ENCODE measurements at regions not wholly inside any gene's neighbourhood (a gene's known extent, or its start where the extent isn't known, plus 50 kb on each side); places are given as distances from the start of the nearest gene placed in this dataset.

DNA sequence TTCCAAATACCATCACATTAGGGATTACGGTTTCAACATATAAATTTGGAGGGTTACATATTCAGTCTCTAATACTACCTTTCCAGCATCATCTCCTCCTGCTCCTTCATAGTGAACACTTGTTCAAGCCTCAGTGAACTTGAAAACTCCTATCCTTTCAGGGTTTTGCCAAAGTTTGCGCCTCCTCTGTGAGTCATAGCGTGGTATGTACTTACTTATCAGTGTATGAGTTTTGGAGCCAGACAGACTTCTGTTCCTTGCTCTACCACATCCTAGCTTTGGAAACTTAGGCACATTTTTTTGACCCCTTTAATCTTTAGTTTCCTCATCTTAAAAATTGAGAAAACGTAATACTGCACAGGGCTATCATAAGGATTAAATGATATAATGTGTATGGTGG is 160.1 kb upstream of the ZC3H12C start:
- Histone ChIP-seq H3K27ac (no peak overlapping the region), H3K9me3 (ENCODE audit: low read depth) (no peaks in the 10 kb centered on the region), H3K79me2 (ENCODE audit: low read depth) (no peaks in the 10 kb centered on the region), H3K4me1 (no peaks in the 10 kb centered on the region), H4K20me1 (ENCODE audit: low read depth) (no peaks in the 10 kb centered on the region), H3K9ac (no peak overlapping the region), H2AFZ (replicated peaks) (no peak overlapping the region), H3K36me3 (no peaks in the 10 kb centered on the region), H3F3A (ENCODE audit: low read depth) (no peaks in the 10 kb centered on the region), H3K4me2 (no peak overlapping the region), H3K4me3 (no peak overlapping the region), H3K27me3 (no peaks in the 10 kb centered on the region)
- Mint-ChIP-seq H3K27me3 (ENCODE audit: insufficient read depth, low read depth) (no peaks in the 10 kb centered on the region), H3K4me1 (no peaks in the 10 kb centered on the region), H3K4me3 (no peak overlapping the region), H3K27ac (no peak overlapping the region), H3K9me3 (no peaks in the 10 kb centered on the region), H3K36me3 (no peaks in the 10 kb centered on the region)
- DNase-seq (ENCODE audit: low spot score), result no peak
- no peak for TF ChIP-seq EZH2 (IDR thresholded peaks at IDR 0.05)
- TF ChIP-seq, protein P1, sequence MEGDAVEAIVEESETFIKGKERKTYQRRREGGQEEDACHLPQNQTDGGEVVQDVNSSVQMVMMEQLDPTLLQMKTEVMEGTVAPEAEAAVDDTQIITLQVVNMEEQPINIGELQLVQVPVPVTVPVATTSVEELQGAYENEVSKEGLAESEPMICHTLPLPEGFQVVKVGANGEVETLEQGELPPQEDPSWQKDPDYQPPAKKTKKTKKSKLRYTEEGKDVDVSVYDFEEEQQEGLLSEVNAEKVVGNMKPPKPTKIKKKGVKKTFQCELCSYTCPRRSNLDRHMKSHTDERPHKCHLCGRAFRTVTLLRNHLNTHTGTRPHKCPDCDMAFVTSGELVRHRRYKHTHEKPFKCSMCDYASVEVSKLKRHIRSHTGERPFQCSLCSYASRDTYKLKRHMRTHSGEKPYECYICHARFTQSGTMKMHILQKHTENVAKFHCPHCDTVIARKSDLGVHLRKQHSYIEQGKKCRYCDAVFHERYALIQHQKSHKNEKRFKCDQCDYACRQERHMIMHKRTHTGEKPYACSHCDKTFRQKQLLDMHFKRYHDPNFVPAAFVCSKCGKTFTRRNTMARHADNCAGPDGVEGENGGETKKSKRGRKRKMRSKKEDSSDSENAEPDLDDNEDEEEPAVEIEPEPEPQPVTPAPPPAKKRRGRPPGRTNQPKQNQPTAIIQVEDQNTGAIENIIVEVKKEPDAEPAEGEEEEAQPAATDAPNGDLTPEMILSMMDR (IDR thresholded peaks at IDR 0.05), result no peak
- no peak for TF ChIP-seq EZH2phosphoT487 (IDR thresholded peaks at IDR 0.05)

DNA sequence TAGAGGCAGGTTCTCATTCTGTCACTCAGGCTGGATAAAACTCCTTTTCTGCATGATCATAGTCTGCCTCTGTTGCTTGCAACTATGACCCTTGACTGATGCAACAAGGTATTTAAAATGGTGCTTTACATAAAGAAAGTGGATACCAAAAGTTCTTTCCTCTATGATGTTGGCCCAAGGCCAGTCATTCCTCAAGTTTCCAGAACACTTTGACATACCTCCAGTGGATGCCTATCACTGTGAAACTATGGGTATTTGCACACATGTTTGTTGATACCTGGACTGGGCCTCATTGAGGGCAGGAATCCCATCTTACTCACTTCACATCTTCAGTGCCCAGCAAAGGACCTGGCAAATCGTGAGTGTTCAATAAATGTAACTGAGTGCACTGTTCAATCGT is 159.0 kb upstream of the ZC3H12C start:
- H3K27me3 Mint-ChIP-seq (ENCODE audit: insufficient read depth, low read depth), result no peaks in the 10 kb centered on the region
- no peaks in the 10 kb centered on the region for H3K9me3 ChIP-seq (ENCODE audit: low read depth)
- H3K9ac ChIP-seq, result no peak overlapping the region
- no peaks in the 10 kb centered on the region for H3K4me1 ChIP-seq
- no peaks in the 10 kb centered on the region for H3K27me3 ChIP-seq
- H3K27ac ChIP-seq, result no peak overlapping the region
- no peaks in the 10 kb centered on the region for H3F3A ChIP-seq (ENCODE audit: low read depth)
- TF ChIP-seq EZH2phosphoT487 (IDR thresholded peaks at IDR 0.05) (no peak), EZH2 (IDR thresholded peaks at IDR 0.05) (no peak)
- TF ChIP-seq, protein P1 (IDR thresholded peaks at IDR 0.05), result no peak
- H3K4me2 ChIP-seq, result no peak overlapping the region
- no peak for DNase-seq (ENCODE audit: low spot score)
- H3K79me2 ChIP-seq (ENCODE audit: low read depth), result no peaks in the 10 kb centered on the region
- H2AFZ ChIP-seq (replicated peaks), result no peak overlapping the region
- H3K9me3 Mint-ChIP-seq, result no peaks in the 10 kb centered on the region
- no peak overlapping the region for H3K4me3 Mint-ChIP-seq
- H3K36me3 Mint-ChIP-seq, result no peaks in the 10 kb centered on the region
- no peak overlapping the region for H3K27ac Mint-ChIP-seq
- H3K4me3 ChIP-seq, result no peak overlapping the region
- H3K36me3 ChIP-seq, result no peaks in the 10 kb centered on the region
- H4K20me1 ChIP-seq (ENCODE audit: low read depth), result no peaks in the 10 kb centered on the region
- H3K4me1 Mint-ChIP-seq, result peaks cover under 1% of the 10 kb centered on the region

DNA sequence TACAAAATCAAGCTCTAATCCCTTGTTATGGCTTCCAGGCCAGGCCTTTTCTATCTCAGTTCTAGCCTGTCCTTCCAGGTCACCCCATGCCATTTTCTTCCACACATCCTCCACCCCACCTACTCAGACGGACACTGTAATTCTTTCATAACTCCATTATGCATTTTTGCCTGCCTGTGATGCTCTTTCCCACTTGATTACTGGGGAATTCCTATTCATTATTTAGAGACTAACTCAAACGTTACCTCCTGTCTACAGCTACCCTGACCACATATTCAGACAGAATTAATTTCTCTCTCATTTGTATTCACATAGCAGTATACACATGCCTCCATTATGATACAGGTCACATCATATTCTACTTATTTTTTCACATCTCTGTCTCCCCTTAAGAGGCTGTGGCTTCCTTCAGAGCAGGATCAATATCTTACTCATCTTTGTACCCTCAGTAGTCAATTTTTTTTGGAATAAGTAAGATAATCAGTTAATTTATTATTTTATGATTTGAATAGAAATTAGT is 156.5 kb upstream of the ZC3H12C start:
- Mint-ChIP-seq H3K9me3 (no peaks in the 10 kb centered on the region), H3K36me3 (no peaks in the 10 kb centered on the region)

More for the DNA sequence above, 156.5 kb upstream of the ZC3H12C start:
- no peaks in the 10 kb centered on the region for H3K27me3 ChIP-seq
- no peaks in the 10 kb centered on the region for H4K20me1 ChIP-seq (ENCODE audit: low read depth)
- DNase-seq (ENCODE audit: low spot score), result no peak
- H3K4me3 ChIP-seq, result no peak overlapping the region
- Mint-ChIP-seq H3K4me3 (no peak overlapping the region), H3K27me3 (ENCODE audit: insufficient read depth, low read depth) (no peaks in the 10 kb centered on the region), H3K27ac (no peak overlapping the region), H3K4me1 (peaks cover 2% of the 10 kb centered on the region)
- H3K36me3 ChIP-seq, result no peaks in the 10 kb centered on the region
- TF ChIP-seq, protein P1 (IDR thresholded peaks at IDR 0.05), result no peak
- TF ChIP-seq EZH2 (IDR thresholded peaks at IDR 0.05), result no peak
- no peak for TF ChIP-seq EZH2phosphoT487 (IDR thresholded peaks at IDR 0.05)
- H3K9me3 ChIP-seq (ENCODE audit: low read depth), result no peaks in the 10 kb centered on the region
- no peak overlapping the region for H3K27ac ChIP-seq
- H3K4me2 ChIP-seq, result no peak overlapping the region
- H3F3A ChIP-seq (ENCODE audit: low read depth), result no peaks in the 10 kb centered on the region
- no peaks in the 10 kb centered on the region for H3K4me1 ChIP-seq
- no peak overlapping the region for H3K9ac ChIP-seq
- no peak overlapping the region for H2AFZ ChIP-seq (replicated peaks)
- no peaks in the 10 kb centered on the region for H3K79me2 ChIP-seq (ENCODE audit: low read depth)
